ENCODE measurements at regions not wholly inside any gene's neighbourhood (a gene's known extent, or its start where the extent isn't known, plus 50 kb on each side); places are given as distances from the start of the nearest gene placed in this dataset.
"Not testable (repeated sequence)": the region's sequence is repeated elsewhere in the genome, so short reads cannot be mapped to it uniquely, and the experiment has no call there.

- no peak overlapping the region for H3K27ac Mint-ChIP-seq
- peaks cover 0 to 1% of the 10 kb centered on the region in 2 donors for H3K9me3 Mint-ChIP-seq
- no peak overlapping the region for H3K4me3 Mint-ChIP-seq
- no peaks in the 10 kb centered on the region for H3K27me3 Mint-ChIP-seq
- H3K36me3 Mint-ChIP-seq = no peaks in the 10 kb centered on the region
- no peak for DNase-seq
- H3K4me1 Mint-ChIP-seq = no peaks in the 10 kb centered on the region
- ATAC-seq (replicated peaks) = no peak
Measured at GRCh38 chr5:13186177-13186576, 758.3 kb downstream of the DNAH5 start.

- Mint-ChIP-seq H3K4me1 (no peaks in the 10 kb centered on the region), H3K4me3 (no peak overlapping the region), H3K36me3 (no peaks in the 10 kb centered on the region), H3K27ac (no peak overlapping the region), H3K27me3 (no peaks in the 10 kb centered on the region), H3K9me3 (peaks cover 0 to 5% of the 10 kb centered on the region in 2 donors)
- no peak for DNase-seq
- no peak for ATAC-seq (replicated peaks)
Measured at GRCh38 chr5:13179407-13180087, 764.9 kb downstream of the DNAH5 start.

- Mint-ChIP-seq H3K27ac (no peak overlapping the region), H3K4me1 (no peaks in the 10 kb centered on the region), H3K27me3 (no peaks in the 10 kb centered on the region), H3K36me3 (no peaks in the 10 kb centered on the region), H3K9me3 (peaks cover 0 to 6% of the 10 kb centered on the region in 2 donors), H3K4me3 (no peak overlapping the region)
- DNase-seq = no peak
- ATAC-seq (replicated peaks) = no peak
Measured at GRCh38 chr5:13143630-13144029, 800.9 kb downstream of the DNAH5 start.

GRCh38 chr5:13143214-13143613 is 801.3 kb downstream of the DNAH5 start:
- H3K27me3 Mint-ChIP-seq = no peaks in the 10 kb centered on the region
- H3K4me1 Mint-ChIP-seq = no peaks in the 10 kb centered on the region
- ATAC-seq (replicated peaks) = no peak

GRCh38 chr5:13133951-13134350 is 810.5 kb downstream of the DNAH5 start:
- Mint-ChIP-seq H3K4me3 (no peak overlapping the region), H3K27ac (no peak overlapping the region), H3K4me1 (no peaks in the 10 kb centered on the region), H3K9me3 (peaks cover 0 to 2% of the 10 kb centered on the region in 2 donors), H3K27me3 (no peaks in the 10 kb centered on the region), H3K36me3 (no peaks in the 10 kb centered on the region)
- ATAC-seq (replicated peaks) = no peak
- DNase-seq = no peak

More at GRCh38 chr5:13143214-13143613, 801.3 kb downstream of the DNAH5 start:
- H3K4me3 Mint-ChIP-seq = no peak overlapping the region
- no peaks in the 10 kb centered on the region for H3K36me3 Mint-ChIP-seq
- DNase-seq = no peak
- peaks cover 0 to 5% of the 10 kb centered on the region in 2 donors for H3K9me3 Mint-ChIP-seq
- no peak overlapping the region for H3K27ac Mint-ChIP-seq

- no peak overlapping the region for H3K4me3 Mint-ChIP-seq
- peaks cover 3 to 5% of the 10 kb centered on the region in 2 donors for H3K9me3 Mint-ChIP-seq
- H3K27me3 Mint-ChIP-seq = no peaks in the 10 kb centered on the region
- no peak overlapping the region for H3K27ac Mint-ChIP-seq
- H3K36me3 Mint-ChIP-seq = no peaks in the 10 kb centered on the region
- no peaks in the 10 kb centered on the region for H3K4me1 Mint-ChIP-seq
- ATAC-seq (replicated peaks) = no peak
- DNase-seq = no peak
Measured at GRCh38 chr5:13115476-13115875, 829.0 kb downstream of the DNAH5 start.

GRCh38 chr5:13108265-13108664 is 836.2 kb downstream of the DNAH5 start:
- Mint-ChIP-seq H3K27me3 (no peaks in the 10 kb centered on the region), H3K36me3 (no peaks in the 10 kb centered on the region), H3K4me3 (no peak overlapping the region), H3K4me1 (no peaks in the 10 kb centered on the region), H3K27ac (no peak overlapping the region), H3K9me3 (peaks cover 0 to 4% of the 10 kb centered on the region in 2 donors)
- ATAC-seq (replicated peaks) (no peak), DNase-seq (no peak)

- no peaks in the 10 kb centered on the region for H3K4me1 Mint-ChIP-seq
- H3K36me3 Mint-ChIP-seq = no peaks in the 10 kb centered on the region
- H3K27ac Mint-ChIP-seq = no peak overlapping the region
- H3K27me3 Mint-ChIP-seq = no peaks in the 10 kb centered on the region
- ATAC-seq (replicated peaks) (no peak), DNase-seq (no peak)
- no peak overlapping the region for H3K4me3 Mint-ChIP-seq
- H3K9me3 Mint-ChIP-seq = peaks cover 0 to 2% of the 10 kb centered on the region in 2 donors
Measured at GRCh38 chr5:13107537-13107936, 837.0 kb downstream of the DNAH5 start.

GRCh38 chr5:13081116-13081515 is 863.4 kb downstream of the DNAH5 start:
- no peaks in the 10 kb centered on the region for H3K36me3 Mint-ChIP-seq
- no peaks in the 10 kb centered on the region for H3K27me3 Mint-ChIP-seq
- H3K27ac Mint-ChIP-seq = no peak overlapping the region
- no peak for DNase-seq
- no peaks in the 10 kb centered on the region for H3K4me1 Mint-ChIP-seq
- ATAC-seq (replicated peaks) = no peak
- H3K9me3 Mint-ChIP-seq = peaks cover 11 to 16% of the 10 kb centered on the region in 2 donors
- H3K4me3 Mint-ChIP-seq = no peak overlapping the region

- not testable (repeated sequence) for H3K36me3 Mint-ChIP-seq; H3K27me3 Mint-ChIP-seq; ATAC-seq (replicated peaks); H3K4me1 Mint-ChIP-seq; H3K27ac Mint-ChIP-seq; DNase-seq; H3K4me3 Mint-ChIP-seq
- peaks cover 18 to 23% of the 10 kb centered on the region in 2 donors for H3K9me3 Mint-ChIP-seq
Measured at GRCh38 chr5:13072936-13073335, 871.6 kb downstream of the DNAH5 start.

- Mint-ChIP-seq H3K4me1 (no peaks in the 10 kb centered on the region), H3K4me3 (no peak overlapping the region), H3K27ac (no peak overlapping the region), H3K9me3 (peaks cover 0 to 6% of the 10 kb centered on the region in 2 donors), H3K27me3 (no peaks in the 10 kb centered on the region), H3K36me3 (no peaks in the 10 kb centered on the region)
- ATAC-seq (replicated peaks) (no peak), DNase-seq (no peak)
Measured at GRCh38 chr5:13063088-13063487, 881.4 kb downstream of the DNAH5 start.

GRCh38 chr5:13045897-13046551 is 898.5 kb downstream of the DNAH5 start:
- DNase-seq = no peak
- H3K4me3 Mint-ChIP-seq = no peak overlapping the region
- no peak for ATAC-seq (replicated peaks)
- H3K9me3 Mint-ChIP-seq = peaks cover 14 to 18% of the 10 kb centered on the region in 2 donors
- no peaks in the 10 kb centered on the region for H3K36me3 Mint-ChIP-seq
- H3K27ac Mint-ChIP-seq = no peak overlapping the region
- no peaks in the 10 kb centered on the region for H3K4me1 Mint-ChIP-seq
- H3K27me3 Mint-ChIP-seq = no peaks in the 10 kb centered on the region

GRCh38 chr5:13034061-13034460 is 910.4 kb downstream of the DNAH5 start:
- Mint-ChIP-seq H3K27me3 (no peaks in the 10 kb centered on the region), H3K4me1 (no peaks in the 10 kb centered on the region), H3K4me3 (no peak overlapping the region), H3K36me3 (no peaks in the 10 kb centered on the region), H3K9me3 (peaks cover 0 to 4% of the 10 kb centered on the region in 2 donors), H3K27ac (no peak overlapping the region)
- no peak for ATAC-seq (replicated peaks)
- no peak for DNase-seq

- DNase-seq (no peak), ATAC-seq (replicated peaks) (no peak)
- no peaks in the 10 kb centered on the region for H3K36me3 Mint-ChIP-seq
- H3K27ac Mint-ChIP-seq = no peak overlapping the region
- no peak overlapping the region for H3K4me3 Mint-ChIP-seq
- H3K27me3 Mint-ChIP-seq = no peaks in the 10 kb centered on the region
- no peaks in the 10 kb centered on the region for H3K4me1 Mint-ChIP-seq
- H3K9me3 Mint-ChIP-seq = peaks cover 0 to 3% of the 10 kb centered on the region in 2 donors
Measured at GRCh38 chr5:13029211-13029610, 915.3 kb downstream of the DNAH5 start.

- no peaks in the 10 kb centered on the region for H3K4me1 Mint-ChIP-seq
- H3K4me3 Mint-ChIP-seq = no peak overlapping the region
- no peak for DNase-seq
- peaks cover 0 to 3% of the 10 kb centered on the region in 2 donors for H3K9me3 Mint-ChIP-seq
- ATAC-seq (replicated peaks) = no peak
- H3K27me3 Mint-ChIP-seq = no peaks in the 10 kb centered on the region
- H3K27ac Mint-ChIP-seq = no peak overlapping the region
- no peaks in the 10 kb centered on the region for H3K36me3 Mint-ChIP-seq
Measured at GRCh38 chr5:13027874-13028273, 916.6 kb downstream of the DNAH5 start.
